Naive B cell (primary cell): ENCODE measurements at regions not wholly inside any gene's neighbourhood (a gene's known extent, or its start where the extent isn't known, plus 50 kb on each side); places are given as distances from the start of the nearest gene placed in this dataset.

Source experiments
- ATAC-seq, 2 donors: fragments of 150-1000 bp; cut with Tn5 transposase; 2 replicates each; pipeline ENCODE4 v1.10.0; 2021; ENCODE audit warnings: low read depth in 2 of 2, mild to moderate bottlenecking in 2 of 2, moderate library complexity in 2 of 2
- DNase-seq: peaks from one replicate; pipeline ENCODE4 v3.0.0; 2022
- H3K27ac Mint-ChIP-seq, 6 donors: one replicate each; pipeline ENCODE4 v1.8.0; 2020 to 2022; ENCODE audit warnings: mild to moderate bottlenecking in 6 of 6, mixed read lengths in 6 of 6, moderate library complexity in 5 of 6, inconsistent platforms in 2 of 6
- H3K27me3 Mint-ChIP-seq, 3 donors: one replicate each; pipeline ENCODE4 v1.8.0; 2021 to 2022; ENCODE audit warnings: mixed read lengths in 3 of 3, mild to moderate bottlenecking in 1 of 3
- H3K36me3 Mint-ChIP-seq, 2 donors: one replicate each; pipeline ENCODE4 v1.8.0; 2020 to 2022; ENCODE audit warnings: mixed read lengths in 2 of 2, inconsistent platforms in 1 of 2, mild to moderate bottlenecking in 1 of 2
- H3K4me1 Mint-ChIP-seq, 3 donors: one replicate each; pipeline ENCODE4 v1.8.0; 2020 to 2022; ENCODE audit warnings: mixed read lengths in 3 of 3, inconsistent platforms in 1 of 3, mild to moderate bottlenecking in 1 of 3, moderate library complexity in 1 of 3
- H3K4me3 Mint-ChIP-seq, 8 donors: one replicate each; pipeline ENCODE4 v1.8.0; 2020 to 2022; ENCODE audit warnings: mild to moderate bottlenecking in 8 of 8, mixed read lengths in 8 of 8, moderate library complexity in 8 of 8, inconsistent platforms in 2 of 8
- H3K9me3 Mint-ChIP-seq, 7 donors: one replicate each; pipeline ENCODE4 v1.8.0; 2020 to 2022; ENCODE audit warnings: mixed read lengths in 7 of 7, mild to moderate bottlenecking in 5 of 7, inconsistent platforms in 2 of 7, moderate library complexity in 1 of 7

DNA sequence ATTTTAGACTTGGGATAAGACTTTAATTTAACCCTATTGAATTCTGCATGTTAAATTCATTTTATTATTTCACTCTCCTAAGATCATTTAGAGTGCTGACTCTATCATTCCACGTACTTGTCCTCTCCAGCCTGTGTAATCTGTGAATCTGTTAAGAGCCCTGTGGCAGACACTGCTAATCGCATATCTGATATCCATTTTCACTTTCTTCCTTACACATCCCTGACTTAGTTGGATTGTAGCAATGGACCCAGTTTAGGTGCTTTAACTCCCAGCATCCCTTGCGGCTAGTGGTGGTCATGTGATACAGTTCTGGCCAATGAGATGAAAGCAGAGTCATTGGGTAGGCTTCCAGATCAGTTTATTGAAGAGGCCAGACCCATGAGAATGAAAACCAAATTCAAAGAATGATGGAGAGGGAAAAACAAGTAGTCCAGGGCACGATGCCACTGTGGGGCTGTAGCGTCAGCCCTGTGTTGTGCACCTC lies 57.2 kb upstream of the SOX4 start:
- Mint-ChIP-seq H3K4me3 (no peak overlapping the region), H3K36me3 (no peaks in the 10 kb centered on the region), H3K9me3 (no peaks in the 10 kb centered on the region), H3K27ac (no peak overlapping the region), H3K27me3 (peaks cover 0 to 8% (median 4%) of the 10 kb centered on the region in 3 donors), H3K4me1 (no peaks in the 10 kb centered on the region)
- no peak for ATAC-seq
- DNase-seq, result no peak

DNA sequence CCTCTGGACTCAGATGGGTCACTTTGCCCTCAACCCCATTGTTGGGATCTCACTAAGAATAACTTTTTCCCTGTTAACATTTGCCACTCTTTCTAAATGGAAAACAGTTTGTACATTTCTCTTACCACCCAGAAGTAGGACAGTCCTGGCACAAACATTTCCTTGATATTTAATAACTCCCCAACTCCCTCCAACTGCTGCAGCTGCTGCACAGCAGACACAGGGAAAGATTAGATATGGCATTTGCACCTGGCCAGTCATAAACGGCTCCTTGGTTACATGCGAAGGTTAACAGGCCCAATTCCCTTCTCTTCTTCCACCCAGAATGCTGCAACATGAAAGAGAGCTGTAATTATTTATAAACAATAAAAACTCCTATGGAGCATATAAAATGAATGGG lies 55.9 kb upstream of the SOX4 start:
- H3K27ac Mint-ChIP-seq, result no peak overlapping the region
- no peaks in the 10 kb centered on the region for H3K36me3 Mint-ChIP-seq
- peaks cover 0 to 1% (median 0%) of the 10 kb centered on the region in 7 donors for H3K9me3 Mint-ChIP-seq
- peaks cover 0 to 8% (median 4%) of the 10 kb centered on the region in 3 donors for H3K27me3 Mint-ChIP-seq
- no peak overlapping the region for H3K4me3 Mint-ChIP-seq
- DNase-seq (no peak), ATAC-seq (no peak)
- no peaks in the 10 kb centered on the region for H3K4me1 Mint-ChIP-seq

DNA sequence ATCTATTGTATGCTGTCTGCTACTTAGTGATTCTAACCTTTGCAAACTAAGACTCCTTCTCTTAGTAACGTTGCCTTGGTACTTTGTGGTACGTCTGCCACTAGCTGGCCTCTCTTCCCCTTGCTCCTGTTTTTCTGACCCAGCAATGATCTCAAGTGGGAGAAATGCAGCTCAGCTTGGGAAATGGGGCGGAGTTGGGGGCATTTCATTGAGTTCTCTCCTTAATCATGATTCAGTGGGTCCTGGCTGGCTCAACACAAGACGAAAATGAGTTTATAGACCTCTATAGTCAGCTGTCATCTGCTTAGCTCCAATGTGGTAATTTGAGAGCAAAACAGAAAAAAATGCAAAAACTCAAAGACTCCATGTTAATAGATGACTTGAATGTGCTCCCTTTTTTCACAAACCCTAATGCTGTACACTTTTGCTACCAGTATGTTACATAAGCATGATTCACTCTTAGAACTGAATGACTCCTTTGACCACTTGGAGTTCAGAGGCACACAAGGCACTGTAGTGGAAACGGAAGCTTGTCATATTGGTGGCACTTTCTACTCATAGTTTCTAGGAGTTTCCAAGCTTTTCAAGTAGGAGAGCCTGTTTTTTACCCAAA lies 55.3 kb upstream of the SOX4 start:
- no peaks in the 10 kb centered on the region for H3K36me3 Mint-ChIP-seq
- no peaks in the 10 kb centered on the region for H3K4me1 Mint-ChIP-seq
- no peak for ATAC-seq
- no peak overlapping the region for H3K27ac Mint-ChIP-seq
- peaks cover 0 to 6% (median 2%) of the 10 kb centered on the region in 7 donors for H3K9me3 Mint-ChIP-seq
- peaks cover 0 to 4% (median 4%) of the 10 kb centered on the region in 3 donors for H3K27me3 Mint-ChIP-seq
- no peak overlapping the region for H3K4me3 Mint-ChIP-seq
- DNase-seq, result no peak

DNA sequence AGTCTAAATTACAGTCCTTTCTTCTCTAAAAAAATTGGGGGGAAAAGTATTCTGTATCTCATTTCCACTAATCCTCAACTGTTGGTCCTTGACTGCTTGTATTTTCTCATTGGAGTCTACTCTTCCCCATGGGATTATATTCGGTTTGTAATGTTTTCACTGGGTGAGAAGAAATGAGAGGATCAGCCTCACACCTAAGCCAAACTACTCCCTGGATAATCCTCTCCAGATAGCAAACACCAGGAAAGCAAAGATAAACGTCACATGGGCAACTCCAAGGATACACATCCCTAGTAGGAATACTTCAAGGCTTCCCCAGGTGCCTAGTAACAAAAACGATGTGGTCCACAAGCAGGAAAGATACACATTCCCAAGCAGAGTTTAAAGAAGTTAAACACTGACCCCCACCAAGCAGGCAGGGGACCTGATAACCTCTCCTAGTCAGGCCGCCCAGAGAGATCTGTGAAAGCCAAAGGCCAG lies 53.9 kb upstream of the SOX4 start:
- Mint-ChIP-seq H3K27ac (no peak overlapping the region), H3K4me1 (no peaks in the 10 kb centered on the region), H3K4me3 (no peak overlapping the region), H3K36me3 (no peaks in the 10 kb centered on the region), H3K27me3 (peaks cover 0 to 4% (median 0%) of the 10 kb centered on the region in 3 donors), H3K9me3 (peaks cover 0 to 10% (median 7%) of the 10 kb centered on the region in 7 donors)
- no peak for DNase-seq
- no peak for ATAC-seq
